GM21717 (cell line): ENCODE measurements at regions not wholly inside any gene's neighbourhood (a gene's known extent, or its start where the extent isn't known, plus 50 kb on each side); places are given as distances from the start of the nearest gene placed in this dataset.
"Not testable (repeated sequence)": the region's sequence is repeated elsewhere in the genome, so short reads cannot be mapped to it uniquely, and the experiment has no call there.

ENCODE experiments used
- ATAC-seq: cut with Tn5 transposase; IDR thresholded peaks from one replicate; pipeline ENCODE4 v1.9.1; 2021; ENCODE audit warnings: mild to moderate bottlenecking, moderate library complexity; ENCODE audit not compliant: unreplicated experiment

DNA sequence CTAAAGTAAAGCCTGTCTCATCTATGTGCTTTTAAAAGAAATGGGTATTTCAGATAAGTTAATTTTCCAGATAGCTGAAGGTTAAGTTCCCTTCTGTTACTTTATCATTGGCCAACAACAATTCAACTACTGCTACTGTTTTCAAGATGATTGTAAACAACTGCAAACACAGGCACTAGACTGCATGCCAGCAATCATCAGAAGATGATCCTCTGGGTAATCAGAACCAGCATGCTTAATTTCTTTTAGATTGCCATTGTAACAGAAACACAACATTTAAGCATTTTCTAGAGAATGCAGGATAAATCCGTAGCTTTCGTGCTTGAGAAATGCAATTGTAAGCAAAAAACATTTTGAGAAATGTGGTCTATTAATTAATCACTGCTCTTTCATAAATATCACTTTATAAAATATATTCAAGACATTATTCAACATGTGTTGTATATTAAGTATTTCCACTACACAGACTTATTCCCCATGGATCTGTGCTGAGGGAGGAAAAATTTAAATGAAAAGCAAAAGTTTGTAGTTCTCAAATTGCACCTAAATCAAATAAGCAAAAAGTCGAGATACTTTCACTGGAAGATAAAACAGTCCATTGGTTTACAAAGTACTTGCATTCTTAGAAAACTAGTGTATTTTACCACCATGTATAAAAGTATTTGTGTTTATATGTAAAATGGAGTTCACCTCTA, 133.7 kb downstream of the ATL2 start:
- ATAC-seq: no peak

DNA sequence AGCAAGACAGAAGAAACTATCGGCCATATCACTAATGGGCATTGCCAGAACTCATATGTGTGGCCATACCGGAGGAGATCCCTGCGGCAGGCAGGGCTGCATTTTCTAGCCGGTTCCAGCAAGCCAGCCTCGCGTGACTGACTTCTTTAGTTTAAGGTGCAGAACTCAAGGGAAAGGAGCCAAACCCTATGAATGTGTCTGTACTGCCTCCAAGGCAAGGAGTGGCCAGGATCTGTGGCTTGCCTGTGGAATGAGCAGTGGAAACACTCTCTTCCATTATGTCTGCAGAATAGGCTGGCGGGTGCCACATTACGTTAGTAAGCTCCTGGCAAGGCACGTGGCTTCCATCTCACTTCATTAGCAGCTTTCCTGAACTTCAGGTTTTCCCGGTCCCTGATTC, 137.6 kb downstream of the ATL2 start:
- no peak for ATAC-seq

DNA sequence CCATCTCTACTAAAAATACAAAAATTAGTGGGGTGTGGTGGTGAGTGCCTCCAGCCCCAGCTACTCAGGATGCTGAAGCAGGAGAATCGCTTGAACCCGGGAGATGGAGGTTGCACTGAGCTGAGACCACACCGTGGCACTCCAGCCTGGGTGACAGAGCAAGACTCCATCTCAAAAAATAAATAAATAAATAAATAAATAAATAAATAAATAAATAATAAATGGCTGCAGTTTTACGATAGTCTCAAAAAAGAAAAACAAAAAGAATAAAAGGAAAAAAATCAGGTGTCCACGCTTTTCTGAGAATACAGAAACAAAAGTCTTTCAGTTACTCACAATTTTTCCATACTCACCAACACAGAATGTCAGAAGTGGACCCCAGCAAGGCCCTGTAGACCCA, 138.4 kb downstream of the ATL2 start:
- ATAC-seq: not testable (repeated sequence)

DNA sequence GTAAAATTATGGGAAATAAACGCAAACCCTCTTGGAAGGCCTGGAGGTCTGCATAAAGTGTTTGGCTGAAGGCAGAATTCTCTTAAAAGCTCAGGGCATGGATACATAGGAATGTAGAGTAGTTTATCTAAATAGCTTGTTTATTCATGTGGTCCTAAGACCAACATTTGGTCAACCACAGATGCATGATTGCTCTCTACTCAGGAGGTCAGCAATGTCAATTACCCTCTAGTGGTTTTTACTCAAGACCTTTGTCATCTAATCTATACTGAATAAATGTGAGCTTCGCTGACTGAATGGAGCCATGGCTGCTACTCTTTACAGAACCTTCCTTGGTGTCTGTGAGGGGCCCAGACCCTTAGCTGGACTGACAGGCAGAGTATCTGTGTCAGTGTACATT, 139.8 kb downstream of the ATL2 start:
- ATAC-seq: no peak

DNA sequence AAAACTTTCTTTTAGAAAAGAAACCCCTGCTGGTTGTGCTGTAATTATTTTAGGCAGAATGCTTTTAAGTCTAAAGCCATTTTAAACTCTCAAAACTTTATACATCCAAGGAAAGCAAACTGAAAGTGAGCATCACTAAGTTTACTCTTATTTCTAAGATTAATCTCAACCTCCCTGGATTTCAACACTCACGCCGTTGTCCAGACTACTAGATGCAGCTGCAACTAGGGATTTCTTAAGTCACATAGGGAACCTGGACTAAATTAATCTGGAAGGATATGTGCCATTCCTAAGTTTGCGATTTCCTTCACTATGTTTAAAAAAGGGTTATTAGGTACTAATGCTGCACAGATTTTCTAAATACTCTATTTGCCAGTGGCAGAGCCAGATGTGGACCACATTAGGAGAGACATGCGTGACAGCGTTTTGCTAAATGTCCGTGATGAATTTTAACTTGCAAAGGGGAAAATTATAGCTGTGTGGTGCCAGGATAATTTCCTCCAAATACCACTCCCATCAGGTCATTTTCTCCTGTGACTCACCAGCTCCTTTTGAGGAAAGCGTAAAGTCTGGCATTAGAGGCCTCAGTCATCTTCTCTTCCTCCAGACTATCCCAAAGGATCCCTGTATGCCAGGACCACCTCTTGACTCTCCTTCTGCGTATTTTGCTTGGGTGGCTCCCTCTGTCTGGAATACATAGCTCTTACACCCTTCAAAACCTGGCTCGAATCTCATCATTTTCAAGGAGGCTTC, 143.7 kb downstream of the ATL2 start:
- no peak for ATAC-seq

DNA sequence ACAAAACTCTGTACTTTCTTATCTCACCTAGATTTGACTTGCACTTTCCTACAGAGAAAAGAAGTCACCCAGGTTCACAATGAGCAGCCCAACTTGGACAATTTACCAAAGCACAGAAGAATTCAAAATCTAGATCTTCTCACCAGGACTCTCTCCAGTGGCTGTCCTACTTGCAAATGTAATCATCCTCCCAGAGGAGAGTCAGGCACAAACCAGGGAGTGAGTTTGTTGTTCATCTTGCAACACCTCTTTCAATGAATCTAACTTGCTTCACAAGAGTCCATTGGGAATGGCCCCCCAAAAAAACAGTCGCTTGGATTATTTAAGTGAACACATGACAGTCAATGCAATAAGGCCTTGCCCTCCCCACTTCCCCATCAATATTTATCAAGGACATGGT, 144.6 kb downstream of the ATL2 start:
- no peak for ATAC-seq

DNA sequence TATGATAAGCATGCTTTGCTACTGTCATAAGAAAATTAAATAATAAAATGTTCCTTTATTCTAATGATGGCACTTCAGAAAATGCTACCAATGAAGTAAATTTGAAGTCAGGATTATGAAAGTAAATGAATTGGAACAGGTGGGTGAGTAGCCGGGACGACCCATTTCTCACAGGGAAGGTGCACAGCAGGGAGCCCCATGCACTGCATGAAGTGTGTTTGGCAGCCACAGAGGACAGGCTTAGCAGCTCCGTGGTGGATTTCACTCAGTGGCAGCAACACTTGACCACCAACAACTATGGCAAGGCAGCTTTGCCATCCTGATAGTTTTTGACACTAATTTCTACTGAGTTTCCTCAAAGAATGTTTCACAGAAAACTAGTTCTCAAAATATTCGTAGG, 146.3 kb downstream of the ATL2 start:
- ATAC-seq: no peak

DNA sequence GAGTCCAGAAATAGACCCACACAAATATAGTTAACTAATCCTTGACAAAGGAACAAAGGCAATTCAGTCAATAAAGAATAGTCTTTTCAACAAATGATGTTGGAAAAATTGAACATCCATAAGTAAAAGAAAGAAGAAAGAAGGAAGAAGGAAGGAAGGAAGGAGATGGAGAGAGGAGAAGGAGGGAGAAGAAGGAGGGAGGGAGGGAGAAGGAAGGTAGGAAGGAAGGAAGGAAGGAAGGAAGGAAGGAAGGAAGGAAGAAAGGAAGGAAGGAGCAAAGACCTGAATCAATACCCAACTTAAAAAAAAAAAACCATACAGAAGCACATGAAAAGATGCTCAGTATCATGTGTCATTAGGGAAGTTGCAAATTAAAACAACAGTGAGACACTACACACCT, 148.3 kb downstream of the ATL2 start:
- ATAC-seq: no peak

GRCh38 chr2:38224821-38225437, 149.0 kb upstream of the CYP1B1 start:
- ATAC-seq: no peak

DNA sequence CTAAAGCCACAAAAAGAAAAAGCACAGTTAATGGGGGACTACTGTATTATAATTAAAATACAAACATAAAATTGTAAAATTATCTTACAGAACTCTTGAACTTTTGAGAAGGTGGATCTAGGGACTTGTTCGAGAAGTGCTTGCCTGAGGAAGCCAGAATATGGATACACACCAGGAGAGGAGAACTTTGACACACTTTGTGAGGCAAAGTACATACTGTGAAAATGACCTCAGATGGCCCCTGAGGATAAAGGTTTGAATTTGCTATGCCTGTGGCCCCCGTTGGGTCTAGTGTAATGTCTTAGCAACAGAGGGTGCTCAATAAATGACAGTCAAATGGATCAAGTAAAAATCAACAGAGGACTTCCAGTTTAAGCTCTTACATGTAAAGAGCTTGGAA, 148.2 kb upstream of the CYP1B1 start:
- ATAC-seq: no peak

DNA sequence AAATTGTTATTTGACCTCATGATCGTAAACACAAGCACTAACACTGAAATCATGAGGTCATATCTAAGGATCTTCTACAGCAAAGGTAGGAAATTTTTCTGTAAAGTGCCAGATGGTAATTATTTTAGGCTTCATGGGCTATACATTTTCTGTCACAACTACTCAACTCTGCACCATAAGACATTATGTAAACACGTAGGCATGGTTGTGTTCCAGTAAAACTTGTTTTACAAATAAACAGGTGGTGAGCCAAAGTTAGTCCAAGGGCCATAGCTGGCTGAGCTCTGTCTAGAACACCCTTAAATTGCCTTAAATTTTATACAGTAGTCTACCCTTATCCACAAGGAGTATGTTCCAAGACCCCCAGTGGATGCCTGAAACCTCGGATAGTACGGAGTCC, 147.3 kb upstream of the CYP1B1 start:
- no peak for ATAC-seq

DNA sequence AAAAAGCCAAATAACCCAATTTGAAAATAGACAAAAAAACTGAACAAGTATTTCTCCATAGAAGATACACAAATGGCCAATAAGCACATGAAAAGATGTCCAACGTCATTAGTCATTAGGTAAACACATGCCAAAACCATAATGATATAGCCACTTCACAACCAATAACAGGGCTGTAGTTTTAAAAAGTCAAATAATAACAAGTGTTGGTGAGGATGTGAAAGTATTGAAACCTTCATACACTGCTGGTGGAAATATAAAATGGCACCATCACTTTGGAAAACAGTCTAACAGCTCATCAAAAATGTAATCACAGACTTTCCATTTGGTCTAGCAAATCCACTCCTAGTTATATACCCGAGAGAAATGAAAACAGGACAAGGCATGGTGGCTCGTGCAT, 144.2 kb upstream of the CYP1B1 start:
- no peak for ATAC-seq

GRCh38 chr2:38218995-38219394, 143.0 kb upstream of the CYP1B1 start:
- ATAC-seq: no peak

DNA sequence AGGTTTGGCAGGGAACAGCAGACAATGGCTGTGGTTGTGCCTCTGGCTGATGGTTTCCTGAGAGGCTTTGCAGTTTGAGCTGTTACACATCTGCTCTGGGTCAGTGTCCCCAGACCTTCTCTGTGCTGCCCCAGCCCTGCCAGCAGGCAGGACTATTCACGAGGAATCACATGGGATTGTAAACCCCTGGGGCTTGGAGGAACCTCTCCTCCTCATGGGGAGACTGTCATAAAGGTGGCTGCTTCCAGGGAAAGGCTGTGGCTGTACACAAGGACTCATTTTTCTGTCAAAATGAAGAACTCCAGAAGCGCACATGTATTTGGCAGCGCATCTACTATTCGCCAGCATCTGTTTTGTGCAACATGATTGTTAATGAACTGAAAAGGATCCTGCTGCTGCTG, 142.6 kb upstream of the CYP1B1 start:
- ATAC-seq: no peak

- no peak for ATAC-seq
Observed at GRCh38 chr2:38217401-38218188, 141.6 kb upstream of the CYP1B1 start.

GRCh38 chr2:38216886-38217285, 140.9 kb upstream of the CYP1B1 start:
- ATAC-seq: no peak

GRCh38 chr2:38215993-38216392, 140.0 kb upstream of the CYP1B1 start:
- no peak for ATAC-seq

DNA sequence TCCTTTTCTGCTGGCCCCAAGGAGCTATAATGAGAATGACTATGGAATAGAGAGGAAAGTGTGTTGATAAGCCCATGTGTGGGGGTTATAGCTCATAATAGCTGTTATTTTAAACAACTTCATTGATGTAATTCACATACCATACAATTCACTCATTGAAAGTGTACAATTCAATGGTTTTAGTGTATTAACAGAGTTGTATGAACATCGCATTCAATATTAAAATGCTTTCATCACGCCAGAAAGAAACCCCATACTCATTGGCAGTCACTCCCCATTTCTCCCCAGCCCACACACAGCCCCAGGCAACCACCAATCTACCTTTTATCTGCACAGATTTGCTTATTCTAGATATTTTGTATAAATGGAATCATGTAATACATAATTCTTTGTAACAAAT, 139.6 kb upstream of the CYP1B1 start:
- no peak for ATAC-seq

DNA sequence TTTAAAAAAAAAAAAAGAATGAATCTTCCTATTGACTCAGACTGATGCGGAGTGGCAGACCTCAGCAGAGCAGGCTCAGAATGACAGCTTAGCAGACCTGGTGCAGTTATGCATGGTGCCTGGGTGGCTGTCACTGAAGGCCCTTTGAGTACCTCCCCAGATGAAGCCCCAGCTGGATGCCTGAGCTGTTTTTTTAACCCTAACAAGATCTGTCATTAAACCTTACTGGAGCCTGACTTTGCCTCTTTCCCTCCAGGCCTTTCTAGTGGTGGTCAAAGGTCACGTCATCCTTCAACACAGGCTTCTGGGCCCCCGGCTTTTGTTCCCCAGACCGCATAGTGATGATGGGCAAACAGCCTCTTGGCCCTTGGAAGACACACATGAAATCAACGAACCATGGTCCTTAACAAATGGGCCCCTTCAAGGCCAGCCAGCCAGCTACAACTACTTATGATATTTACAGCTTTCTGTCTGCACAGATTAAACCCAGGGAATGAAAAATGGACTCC, 138.3 kb upstream of the CYP1B1 start:
- no peak for ATAC-seq

- no peak for ATAC-seq
Observed at GRCh38 chr2:38213619-38214167, 137.7 kb upstream of the CYP1B1 start.

GRCh38 chr2:38212312-38212711, 136.4 kb upstream of the CYP1B1 start:
- ATAC-seq: no peak
